Hypothalamus (tissue), 51 donors: ENCODE measurements at regions not wholly inside any gene's neighbourhood (a gene's known extent, or its start where the extent isn't known, plus 50 kb on each side); places are given as distances from the start of the nearest gene placed in this dataset.
"Not testable (repeated sequence)": the region's sequence is repeated elsewhere in the genome, so short reads cannot be mapped to it uniquely, and the experiment has no call there.

Experiments used
- DNase-seq, 51 donors: peaks; one replicate each; lab custom pipeline; 2025; lab: John Stamatoyannopoulos, UW

- DNase-seq: not testable (repeated sequence)
These were observed 308.1 kb upstream of the B3GAT1 start for GRCh38 chr11:134719940-134720690.

DNA sequence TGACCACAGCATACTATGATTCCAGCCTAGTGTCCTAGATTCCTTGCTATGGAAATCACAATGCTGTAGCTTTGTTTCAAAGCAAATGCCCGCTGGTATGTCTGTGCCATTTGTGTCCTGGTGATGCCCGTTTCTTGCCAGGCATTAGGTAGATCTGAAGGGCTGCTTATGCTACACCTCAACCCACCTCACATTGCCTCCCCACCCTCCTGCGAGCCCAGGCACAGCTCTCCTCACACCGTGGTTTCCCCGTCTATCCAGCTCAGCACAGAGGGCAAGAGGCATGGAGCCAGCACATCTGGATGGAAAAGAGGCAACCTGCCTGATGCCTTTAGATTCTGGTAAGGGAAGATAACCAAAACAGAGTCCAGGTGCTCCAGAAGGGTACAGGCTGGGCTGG lies 307.4 kb upstream of the B3GAT1 start:
- no peak for DNase-seq

- no peak for DNase-seq
These were observed 304.5 kb upstream of the B3GAT1 start for GRCh38 chr11:134716582-134716981.

- DNase-seq: no peak
These were observed 302.1 kb upstream of the B3GAT1 start for GRCh38 chr11:134714021-134714656.

GRCh38 chr11:134712228-134713145 lies 300.4 kb upstream of the B3GAT1 start:
- DNase-seq: peak in 4 of 51 donors; percentile 5 to 34 (median 13)

GRCh38 chr11:134711588-134711987 lies 299.5 kb upstream of the B3GAT1 start:
- no peak for DNase-seq

- DNase-seq: no peak
These were observed 298.9 kb upstream of the B3GAT1 start for GRCh38 chr11:134710861-134711407.

- no peak for DNase-seq
These were observed 293.8 kb upstream of the B3GAT1 start for GRCh38 chr11:134705858-134706257.

DNA sequence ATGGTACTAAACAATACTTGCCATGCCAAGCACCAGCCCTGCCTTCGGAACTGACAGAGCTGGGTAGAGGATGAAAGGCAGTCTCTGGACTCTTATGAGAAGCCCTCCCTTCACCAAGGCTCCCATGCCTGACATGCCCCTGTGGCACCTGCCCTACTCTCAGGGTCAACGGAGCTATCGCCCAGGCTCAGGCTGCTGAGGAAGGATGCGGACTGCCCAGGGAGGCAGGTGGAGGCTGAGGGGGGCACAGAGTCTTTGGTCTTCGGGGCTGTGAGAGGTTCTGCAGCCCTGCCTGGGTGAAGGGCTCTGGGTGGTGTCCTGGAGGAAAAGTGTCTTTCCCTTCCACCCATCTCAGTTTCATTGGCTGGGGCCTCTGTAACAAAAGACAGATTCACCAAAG lies 290.8 kb upstream of the B3GAT1 start:
- DNase-seq: no peak

DNA sequence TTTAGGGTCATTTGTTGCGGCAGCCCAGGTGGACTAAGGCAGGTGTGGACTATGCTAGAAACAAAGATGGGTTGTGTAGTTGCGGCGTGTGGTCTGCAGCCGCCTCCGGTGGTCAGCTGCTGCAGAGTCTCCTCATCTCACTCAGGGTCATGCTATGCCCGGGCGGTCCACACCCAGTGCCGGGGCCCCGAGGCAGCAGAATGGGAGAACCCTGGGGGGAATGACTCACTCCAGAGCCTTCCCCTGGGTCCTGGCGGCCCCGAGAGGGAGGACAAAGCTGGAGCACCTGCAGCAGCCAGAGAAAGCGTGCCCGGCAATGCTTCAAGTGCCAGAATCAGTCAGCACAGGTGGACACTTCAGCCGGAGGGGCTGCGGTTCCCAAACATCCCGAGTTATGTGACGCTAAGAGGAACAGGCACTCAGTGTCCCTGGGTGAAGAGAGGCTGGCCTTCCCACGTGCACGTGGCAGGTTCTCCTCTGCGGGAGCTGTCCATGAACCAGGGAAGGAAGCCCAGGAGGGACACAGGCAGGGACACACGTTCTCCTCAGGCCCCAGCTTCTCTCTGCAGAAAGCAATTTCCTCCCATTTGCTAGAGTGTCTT lies 289.6 kb upstream of the B3GAT1 start:
- DNase-seq: no peak

GRCh38 chr11:134700101-134700640 lies 288.1 kb upstream of the B3GAT1 start:
- DNase-seq: no peak

DNA sequence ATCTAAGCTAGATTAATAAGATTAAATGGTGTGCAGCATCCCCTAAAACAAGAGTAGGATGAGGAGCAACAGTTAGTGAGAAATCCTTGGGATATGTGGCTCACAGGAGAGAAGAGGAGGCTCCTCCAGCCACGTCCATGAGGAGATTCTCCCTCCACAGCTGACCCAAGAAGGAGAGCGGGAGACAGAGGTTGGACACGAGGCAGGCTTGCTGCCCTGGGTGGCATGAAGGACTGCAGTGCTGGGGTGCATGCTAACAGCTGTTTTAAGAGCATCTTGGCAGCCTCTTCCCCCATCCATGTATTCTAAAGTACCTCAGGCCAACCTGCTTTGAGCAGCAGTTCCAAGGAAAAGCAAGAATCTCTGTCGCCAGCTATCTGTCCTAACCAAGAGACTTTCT lies 284.4 kb upstream of the B3GAT1 start:
- no peak for DNase-seq

DNA sequence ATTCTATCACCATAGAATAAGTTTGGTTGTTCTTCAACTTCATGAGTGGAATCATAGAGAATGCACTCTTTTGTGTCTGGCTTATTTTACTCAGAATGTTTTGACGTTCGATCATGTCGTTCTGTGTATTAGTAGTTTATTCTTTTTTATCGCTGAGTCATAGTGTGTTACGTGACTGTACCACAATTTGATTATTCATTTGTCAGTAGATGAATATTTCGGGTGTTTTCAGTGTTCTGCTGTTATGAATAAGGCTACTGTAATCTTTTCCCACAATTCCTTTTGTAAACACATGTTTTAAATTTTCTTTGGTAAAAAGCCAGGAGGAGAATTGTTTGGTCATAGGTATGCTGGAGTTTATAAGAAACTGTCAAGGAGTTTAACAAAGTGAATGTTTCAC lies 279.9 kb upstream of the B3GAT1 start:
- DNase-seq: no peak

DNA sequence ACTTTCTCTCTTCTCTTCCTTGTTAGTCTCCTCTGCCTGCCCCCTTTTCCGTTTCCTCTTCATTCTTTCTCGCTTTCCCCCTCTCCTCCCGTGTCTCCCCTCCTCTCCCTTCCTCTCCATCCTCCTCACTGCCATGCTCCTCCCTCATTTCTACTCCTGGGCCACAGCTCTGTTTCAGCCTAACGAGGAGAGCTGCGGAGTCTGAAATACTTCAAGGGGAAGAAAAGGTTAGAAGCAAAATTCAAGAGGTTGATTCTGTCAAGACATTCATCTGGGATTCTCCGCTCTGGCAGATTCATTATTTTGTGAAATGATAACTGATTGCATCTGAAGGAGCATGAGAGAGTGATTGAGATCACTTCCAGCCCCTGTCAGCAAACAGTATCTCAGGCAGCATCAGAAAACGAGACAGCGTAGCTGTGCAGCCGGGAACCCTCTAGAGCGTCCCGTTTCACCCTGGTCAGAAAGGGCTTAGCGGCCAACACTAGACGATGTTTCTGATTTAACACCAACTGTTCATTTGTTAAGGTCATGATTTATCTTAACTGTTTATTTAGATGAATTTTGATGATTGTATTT lies 279.3 kb upstream of the B3GAT1 start:
- peak in 1 of 51 donors; percentile 5 for DNase-seq

GRCh38 chr11:134689886-134690285 lies 277.8 kb upstream of the B3GAT1 start:
- DNase-seq: no peak

DNA sequence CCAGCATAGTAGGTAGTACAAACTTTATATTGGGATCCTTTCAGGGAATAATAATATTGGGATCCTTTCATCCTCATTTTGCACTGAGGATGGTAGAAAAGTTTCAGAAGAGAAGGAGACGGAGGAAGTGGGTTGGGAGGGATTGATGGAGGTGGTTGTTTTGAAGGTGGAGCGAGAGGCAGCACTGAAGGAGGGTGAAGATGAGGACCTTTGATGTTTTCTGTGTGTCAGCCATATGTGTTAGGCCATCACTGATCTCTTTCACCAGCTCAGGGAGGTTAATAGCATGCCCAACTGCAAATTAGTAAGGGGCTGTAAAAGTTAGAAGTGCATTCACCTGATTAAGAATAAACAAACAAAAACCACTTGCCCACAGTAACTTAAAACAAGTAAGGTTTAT lies 275.5 kb upstream of the B3GAT1 start:
- no peak for DNase-seq

GRCh38 chr11:134686460-134687061 lies 274.5 kb upstream of the B3GAT1 start:
- DNase-seq: no peak

DNA sequence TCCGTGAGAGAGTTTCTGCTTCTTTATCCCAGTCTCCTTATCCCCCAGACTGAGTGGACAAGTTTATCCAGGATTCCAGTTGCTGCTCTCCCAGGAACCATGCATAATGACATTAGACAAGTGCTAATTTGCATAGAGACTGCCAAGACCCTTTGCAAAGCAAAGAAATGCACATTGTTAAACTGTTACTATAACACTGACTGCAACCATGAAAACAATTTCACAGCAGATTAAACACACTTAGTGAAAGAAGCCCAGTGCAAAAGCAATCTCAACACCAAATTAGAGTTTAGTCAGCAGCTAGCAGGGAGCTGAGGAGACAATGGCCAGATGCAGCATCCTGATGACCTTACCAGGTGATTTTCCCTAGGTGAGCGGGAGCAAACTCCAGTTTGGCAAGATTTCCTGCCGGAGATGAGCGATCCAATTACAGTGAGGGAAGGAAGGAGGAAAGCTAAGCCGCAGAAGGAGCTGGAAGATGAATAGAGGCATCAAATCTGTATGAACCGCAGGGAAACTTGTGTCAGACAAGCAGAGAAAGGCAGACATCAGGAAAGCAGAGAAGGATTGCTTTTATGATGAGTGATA lies 273.8 kb upstream of the B3GAT1 start:
- no peak for DNase-seq

- DNase-seq: no peak
These were observed 272.5 kb upstream of the B3GAT1 start for GRCh38 chr11:134684576-134684975.
